Stimulated activated CD4-positive, alpha-beta T cell treated with anti-CD3 and anti-CD28 coated beads, Interleukin-12 subunit alpha, Interleukin-12 subunit beta, amount 100 ng/mL, for 48 hours (primary cell): ENCODE measurements at regions not wholly inside any gene's neighbourhood (a gene's known extent, or its start where the extent isn't known, plus 50 kb on each side); places are given as distances from the start of the nearest gene placed in this dataset.

Source experiments
- DNase-seq, 3 donors: peaks; one replicate each; pipeline ENCODE4 v3.0.0-alpha.2; 2020; ENCODE audit warnings: low read depth in 2 of 3, low spot score in 1 of 3

DNA sequence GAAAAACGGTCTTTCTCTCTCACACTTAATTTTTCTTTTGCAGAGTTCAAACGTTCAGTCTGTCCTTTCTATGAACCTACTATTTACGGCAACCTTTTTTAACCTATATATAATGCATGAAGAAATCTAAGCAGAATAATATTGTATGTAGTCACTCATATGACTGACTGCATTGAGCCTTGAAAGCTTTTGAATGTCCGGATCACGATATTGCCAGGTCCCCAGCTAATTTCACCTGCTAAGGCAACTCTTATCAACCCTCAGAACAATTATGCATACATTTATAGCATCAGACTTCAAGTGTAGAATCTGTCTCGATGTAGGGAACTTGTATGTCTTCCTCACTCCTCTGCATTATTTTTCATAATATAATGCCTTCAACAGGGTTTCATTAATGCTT, 1083.8 kb upstream of the KLHL29 start:
- no peak for DNase-seq

DNA sequence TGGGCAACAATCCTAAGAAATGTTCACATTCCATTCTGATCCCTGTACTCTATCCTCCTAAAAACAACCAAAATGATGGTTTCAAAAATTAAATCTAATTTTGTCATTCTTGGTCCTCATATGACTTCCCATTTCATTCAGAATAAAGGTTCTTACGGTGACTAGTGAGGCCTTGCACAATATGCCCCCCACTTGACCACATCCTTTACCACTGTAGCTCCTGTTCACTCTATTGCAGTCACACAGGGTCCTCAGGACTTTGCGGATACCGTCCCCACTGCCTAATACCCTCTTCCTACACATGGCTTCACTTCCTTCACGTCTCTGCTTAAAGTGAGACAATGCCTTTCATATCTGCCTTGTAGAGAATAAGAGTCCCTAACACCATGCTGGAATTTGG, 1058.7 kb upstream of the KLHL29 start:
- no peak for DNase-seq

DNA sequence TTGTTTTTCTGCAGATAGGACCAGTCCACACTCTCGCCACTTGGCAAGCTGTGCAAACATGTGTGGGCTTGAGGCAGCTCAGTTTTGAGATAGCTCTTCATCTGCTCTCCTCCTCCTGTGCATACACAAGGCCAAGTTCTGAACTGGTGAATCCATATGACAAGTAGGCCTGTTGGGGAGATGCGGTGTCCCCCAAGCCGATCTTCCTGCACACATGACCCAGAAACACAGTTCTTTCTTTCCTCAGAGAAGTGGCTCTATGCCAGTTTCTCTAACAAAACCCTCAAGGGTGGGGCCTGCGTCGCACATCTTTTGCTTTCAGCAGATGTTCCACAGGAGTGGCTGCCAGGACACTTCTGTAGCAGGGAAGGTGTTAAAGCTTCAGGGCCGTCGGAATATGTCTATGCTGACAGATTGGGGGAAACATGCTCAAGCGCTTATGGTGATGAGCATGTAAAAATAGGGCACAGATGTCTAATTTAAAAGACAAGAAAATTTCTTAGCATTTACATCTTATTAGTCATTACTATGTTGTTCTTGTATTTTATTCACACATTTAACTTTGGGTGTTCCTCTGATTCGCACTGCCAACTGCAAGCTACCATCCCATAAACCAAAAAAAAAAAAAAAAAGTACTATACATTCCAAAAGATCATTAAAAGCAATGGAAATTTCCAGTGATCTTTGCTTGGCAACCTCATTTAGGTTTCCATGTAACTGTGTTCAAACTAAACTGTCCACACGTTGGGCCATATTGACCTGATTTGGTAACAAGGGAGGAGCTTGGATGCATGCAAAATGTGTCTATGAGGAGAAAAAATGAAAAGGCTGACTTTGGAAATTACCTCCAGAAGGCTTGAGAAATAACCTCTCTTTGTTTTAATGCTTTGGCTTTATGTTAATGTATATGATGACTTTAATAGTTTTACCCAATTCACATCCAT, 1055.5 kb upstream of the KLHL29 start:
- DNase-seq: no peak

DNA sequence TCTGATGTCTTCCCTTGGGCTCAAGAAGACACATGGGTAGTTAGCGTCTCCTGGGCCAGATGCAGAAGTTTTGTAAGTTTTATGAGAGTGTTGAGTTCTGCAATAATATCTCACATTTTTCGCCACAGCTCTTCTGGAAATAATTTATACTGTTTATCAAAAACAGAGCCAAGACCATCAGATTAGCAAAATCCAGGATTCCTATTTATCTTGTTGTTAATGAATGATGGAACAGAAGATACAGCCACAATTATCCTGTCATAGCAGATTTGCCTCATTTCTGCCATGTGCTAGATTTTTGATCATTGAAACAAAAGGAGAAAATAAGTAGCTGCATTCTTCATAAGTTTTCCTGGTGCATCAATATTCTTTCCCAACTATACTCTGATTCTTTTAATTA, 1048.6 kb upstream of the KLHL29 start:
- DNase-seq: no peak

DNA sequence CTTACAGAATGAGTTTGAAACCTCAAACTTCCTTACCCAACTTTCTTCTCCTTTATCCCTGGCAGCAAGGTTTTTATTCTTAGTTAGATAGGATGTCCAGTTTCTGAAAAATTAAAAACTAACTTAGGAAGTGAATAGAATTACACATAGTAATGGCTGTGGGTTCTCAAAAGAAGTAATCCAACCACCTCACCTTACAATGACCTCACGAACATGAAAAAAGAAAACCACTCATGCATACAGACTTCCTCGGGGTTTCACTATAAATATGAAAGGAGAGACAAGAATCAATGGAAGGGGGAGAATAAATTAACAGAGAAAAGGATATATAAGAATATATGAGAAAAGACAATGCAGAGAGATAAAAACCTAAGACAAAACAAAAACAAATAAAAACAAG, 1044.3 kb upstream of the KLHL29 start:
- DNase-seq: no peak

DNA sequence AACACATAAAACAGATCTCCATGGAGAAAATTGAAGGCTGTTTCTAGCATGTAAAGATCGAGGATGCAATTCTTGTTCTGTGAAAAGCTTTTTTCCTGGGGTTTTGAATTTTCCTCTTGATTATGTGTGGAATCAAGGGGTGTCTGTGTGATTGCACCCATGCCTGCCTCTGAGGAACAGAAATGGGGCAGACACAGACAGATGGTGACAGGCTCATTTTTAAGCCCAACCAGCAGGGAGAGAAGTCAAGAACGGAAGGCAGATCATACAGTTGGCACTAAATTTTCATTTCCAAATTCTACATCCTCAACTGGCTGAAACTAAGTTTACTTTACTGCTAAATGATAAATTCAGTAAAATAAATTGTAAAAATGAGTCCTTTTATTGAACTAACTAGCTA, 1037.7 kb upstream of the KLHL29 start:
- DNase-seq: no peak

DNA sequence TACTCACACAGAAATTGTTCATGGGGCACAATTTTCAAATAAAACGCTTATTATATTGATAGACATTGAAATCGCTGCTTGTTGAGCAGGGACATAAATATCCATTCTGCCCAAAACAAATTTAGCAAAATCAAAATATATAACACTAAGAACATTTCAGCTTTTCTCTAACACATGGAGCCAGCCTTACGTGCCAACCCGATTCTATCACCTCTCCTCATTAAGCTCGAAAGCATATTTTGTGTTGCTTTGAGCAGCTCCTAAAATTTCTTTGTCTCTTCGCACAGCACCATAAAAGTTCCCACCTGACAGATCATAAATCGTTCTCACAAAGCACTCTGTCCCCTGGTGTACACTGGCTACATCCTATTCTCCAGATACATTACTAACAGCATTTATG, 1034.4 kb upstream of the KLHL29 start:
- no peak for DNase-seq

DNA sequence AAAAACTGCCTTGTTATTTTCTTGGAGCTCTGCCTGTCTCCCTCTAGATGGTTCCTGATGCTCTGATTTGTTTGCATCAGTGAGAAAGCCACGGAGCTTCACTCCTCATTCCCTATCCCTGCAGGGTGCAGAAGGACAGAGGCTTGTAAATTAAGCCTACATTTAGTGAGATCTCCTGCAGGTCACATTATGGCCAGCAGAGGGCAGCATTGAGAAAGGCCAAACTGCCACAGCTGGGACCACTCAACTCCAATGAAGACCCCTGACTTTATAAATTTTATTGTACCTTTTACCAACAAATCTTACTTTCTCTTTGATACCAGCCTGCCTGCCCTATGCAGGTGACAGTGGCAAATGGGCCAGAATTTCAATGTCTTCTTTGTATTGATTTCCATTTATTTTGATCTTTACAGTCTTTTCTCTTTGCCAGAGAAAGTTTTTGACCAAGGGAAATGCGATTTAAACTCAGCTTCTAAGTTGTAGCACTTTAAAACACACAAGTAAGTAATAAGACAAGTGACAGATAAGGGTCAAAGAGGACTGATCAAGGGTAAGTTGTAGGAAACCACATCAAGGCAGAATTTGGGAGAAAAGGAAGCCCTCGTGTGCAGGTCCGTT, 1029.1 kb upstream of the KLHL29 start:
- peak; percentile 7 to 30 (median 13) for DNase-seq

DNA sequence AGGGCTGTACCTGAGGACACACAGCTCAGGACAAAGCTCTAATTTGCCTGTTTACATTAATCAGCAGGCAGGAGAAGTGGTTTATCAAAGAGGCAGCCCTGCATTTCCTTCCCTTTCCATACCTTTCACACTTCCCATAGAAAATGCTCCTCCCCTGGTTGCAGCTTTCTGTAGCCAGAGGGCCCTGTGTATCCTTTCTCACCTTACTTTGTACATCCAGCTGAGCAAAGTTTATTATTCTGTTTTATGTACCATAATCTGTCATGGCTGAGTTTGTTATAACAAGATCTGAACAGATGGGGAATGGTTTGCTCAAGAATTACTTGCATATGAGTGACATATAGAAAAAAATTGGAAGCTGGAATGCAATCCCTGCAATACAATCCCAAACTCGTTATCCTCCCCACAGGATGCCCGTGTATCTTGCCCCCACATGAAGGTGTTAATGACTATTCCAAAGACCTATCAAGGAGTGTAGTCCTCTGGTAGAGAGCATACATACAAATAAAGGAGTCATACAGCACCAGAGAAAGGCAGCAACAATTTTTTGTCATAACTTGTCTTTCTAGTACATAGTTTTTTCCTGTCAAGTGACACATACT, 1025.8 kb upstream of the KLHL29 start:
- no peak for DNase-seq

DNA sequence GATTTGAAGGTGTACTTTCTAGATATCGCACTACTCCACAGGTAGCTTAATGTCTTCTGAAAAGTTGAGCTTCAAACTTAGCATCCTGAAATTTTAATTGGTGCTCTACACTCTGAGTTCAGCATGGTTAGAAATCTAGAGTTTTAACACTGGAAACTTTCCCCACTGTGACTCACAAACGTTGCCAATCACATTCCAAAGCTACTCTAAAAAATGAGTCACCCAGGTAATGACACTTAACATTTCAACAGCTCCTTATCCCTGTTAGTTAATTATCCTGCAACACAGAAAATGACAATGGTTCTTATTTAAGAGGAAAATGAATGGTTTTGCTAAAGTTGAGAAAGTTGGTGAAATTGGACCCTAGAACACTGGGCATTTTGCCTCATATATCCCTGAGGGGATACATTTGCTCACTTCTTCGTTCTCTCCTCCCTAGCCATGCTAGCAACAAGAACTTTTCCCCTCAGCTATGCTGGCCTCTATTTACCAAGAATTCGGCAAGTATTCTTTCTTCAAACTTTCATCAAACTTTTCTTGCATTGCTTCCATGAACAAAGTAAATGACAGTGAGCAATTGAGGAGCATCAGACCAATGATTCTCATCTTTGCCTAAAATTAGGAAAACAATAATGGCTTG, 1024.1 kb upstream of the KLHL29 start:
- DNase-seq: no peak

DNA sequence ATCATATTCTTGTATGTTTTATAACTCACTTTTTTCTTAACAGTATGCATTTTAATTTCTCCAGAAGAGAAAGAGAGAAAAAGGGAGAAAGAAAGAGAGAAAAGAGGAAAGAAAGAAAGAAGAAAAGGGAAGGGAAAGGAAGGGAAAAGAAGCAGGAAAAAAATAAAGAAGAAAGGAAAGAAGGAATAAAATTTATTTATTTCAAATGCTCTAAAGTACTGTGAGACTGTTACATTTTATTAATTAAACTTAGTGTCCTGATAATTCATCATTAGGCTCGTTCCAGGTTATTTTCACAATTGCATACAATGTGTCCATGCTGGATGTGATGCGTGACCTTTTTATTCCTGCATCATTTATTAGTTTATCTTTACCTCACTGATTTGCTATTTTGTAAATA, 1023.4 kb upstream of the KLHL29 start:
- DNase-seq: no peak

DNA sequence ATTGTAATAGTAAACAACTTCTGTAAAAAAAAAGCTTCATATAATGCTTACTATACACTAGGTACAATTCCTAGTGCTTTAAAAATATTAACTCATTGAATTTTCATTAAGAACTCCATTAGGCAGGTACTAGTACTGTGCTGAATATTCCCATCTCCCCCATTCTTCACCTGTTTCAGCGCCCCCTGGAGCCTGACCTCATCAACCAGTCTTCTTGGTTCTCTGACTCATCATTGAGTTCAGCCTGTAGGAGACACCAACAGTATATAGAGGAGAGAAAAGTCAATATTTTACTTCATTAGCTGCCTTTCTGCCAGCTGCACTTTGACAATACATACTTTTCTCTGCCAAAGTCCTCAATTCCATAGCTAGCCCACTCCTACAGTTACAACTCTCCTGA, 1009.9 kb upstream of the KLHL29 start:
- DNase-seq: no peak

DNA sequence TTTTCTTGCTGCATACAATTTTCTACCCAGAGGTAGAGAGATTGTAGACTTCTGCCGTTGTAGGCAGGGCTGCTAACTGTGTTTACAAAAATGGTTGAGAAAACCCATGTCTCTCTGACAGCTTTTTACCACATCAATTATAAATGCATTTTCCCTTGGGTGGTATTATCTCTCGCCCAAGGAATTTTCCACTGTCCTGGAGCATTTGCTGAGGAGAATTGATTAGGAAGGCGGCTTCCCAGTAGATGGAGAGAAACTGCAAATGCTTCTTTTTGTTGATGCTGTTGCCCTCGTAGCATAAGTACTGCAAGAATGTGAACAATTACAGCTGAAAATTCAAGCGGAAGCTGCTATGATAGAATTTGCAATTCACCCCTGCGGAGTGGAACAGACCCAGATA, 1007.7 kb upstream of the KLHL29 start:
- no peak for DNase-seq

DNA sequence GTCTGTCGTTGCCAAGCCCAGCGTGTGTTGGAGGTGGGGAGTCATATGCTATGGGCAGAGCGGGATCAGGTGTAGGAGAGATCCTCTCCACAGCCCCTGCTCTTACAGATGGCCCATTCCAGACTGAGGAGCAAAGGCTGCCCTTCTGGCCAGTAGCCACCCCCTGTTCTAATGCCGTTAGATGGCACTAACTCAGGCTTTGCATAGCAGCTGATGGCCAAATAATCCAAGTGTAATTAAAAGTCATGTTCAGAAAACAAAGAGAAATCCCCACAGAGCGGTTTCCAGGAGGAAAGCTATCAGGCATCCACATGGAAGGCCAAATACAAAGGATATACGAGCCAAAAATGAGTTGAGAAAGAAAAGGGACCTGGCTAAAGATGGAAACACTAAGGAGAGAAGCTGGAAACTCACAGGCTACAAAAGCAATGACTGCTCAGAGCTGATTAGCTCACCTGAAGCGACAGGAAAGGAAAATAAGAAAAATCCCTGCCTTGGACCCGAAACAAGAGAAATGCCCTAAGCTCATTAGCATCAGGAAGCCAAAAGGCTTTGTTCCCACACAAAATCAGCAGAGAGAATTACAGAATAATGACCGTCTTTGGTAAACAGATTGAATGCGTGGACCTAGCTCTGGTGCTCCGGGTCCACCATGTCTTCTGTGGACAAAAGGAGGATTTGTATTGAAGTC, 1002.4 kb upstream of the KLHL29 start:
- DNase-seq: no peak

DNA sequence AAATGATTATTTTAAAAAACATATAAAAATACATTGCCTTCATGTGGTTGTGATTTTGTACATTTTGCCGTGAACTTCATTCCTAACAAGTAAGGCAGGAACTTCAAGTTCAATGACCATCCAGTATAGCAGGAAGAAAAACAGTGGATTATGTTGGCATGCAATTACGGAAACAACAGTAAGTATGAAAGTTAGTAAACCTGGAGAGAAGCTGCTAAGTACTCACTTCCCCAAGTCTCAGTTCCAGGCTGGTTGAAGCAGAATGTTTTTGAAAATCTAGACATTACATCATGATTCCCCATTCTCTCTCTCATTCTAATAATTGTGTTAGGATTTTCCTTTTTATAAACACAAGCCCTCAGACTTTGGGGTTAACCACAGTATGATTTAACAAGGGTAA, 987.1 kb upstream of the KLHL29 start:
- DNase-seq: no peak

DNA sequence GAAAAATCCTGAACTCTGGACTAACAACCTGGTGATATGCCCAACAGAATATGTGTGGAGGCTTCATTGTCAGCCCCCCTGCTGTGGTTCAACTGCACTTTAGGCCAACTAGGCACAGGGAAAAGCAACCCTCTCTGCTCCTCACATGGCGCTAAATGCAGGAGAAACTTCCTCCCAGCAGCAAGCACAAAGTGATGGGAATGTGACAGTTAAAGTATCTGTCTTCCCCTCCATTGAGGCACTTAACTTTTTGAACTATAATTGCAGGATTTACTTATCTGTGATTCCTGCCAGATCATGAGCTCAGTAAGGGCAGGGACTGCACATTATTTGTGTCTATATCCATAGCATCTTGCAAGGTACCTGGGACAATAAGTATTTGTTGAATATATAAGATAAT, 981.2 kb upstream of the KLHL29 start:
- no peak for DNase-seq

DNA sequence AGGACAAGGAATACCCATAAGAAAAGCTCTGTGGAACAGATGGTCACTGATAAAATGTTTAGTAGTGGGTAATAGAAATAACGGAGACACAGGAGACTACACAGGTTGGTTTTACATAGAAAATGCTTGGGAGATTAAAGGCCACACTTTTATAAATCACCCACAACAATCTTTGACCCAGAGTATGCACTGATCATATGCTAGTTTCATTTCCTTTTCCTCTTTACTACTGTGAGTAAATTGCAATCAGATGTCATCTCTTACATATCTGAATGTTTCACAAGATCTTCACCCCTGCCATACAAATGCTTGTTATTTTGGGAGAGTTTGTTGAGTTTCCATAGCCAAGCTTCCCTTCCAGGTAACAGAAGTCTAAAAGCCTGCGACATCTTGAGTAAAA, 978.4 kb upstream of the KLHL29 start:
- DNase-seq: no peak

DNA sequence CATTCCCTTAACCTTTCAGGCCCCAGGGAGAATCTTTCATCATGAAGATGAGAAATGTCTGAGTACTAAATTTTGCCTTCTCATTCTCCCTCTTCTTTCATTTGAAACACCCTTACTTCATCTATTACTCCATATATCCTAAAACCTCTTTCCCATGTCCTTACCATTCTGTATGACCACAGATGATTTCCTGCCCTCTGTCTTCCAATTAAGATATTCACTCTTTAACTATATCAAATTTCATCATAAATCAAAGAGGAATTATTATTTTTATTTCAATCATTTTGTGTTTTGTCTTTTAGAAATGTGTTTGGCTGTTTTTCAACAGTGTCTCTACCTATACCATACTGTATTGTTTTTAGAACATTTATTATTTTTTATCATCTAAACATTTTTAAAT, 964.9 kb upstream of the KLHL29 start:
- no peak for DNase-seq

DNA sequence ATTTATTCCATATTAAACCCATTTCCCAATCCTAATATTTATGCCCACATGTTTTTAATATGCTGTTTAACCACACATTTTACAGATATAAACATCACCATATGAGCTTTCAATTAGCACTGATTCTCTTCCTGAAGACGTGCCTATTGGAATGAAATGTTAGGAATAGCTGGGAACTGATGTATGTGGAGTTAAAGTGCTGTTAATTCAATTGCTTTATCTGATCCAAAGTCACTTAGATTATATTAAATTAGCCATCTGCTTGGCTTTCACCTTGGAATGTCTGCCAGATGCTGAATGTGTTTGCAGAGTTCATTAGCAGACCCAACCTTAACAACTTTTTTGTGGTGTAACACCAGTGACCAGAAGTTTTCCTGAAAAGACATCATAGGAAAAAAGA, 942.9 kb upstream of the KLHL29 start:
- DNase-seq: no peak

DNA sequence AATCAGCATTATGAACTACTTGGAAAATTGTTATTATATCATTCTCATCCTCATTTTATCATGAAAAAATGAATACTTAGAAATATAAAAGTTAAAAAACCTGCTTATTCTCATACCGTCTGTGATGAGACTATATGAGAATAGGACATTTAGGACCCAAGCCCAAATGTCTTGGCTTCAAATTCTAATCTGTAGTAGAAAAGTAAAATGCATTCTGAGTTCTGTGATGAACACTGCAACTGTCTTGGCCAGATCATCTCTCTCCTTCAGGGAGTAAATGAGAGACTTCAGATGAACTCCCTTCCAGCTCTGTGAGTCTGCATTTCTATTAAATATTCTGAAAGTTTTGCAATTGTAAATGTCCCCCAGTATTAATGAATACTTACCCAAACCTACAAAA, 940.7 kb upstream of the KLHL29 start:
- DNase-seq: no peak

DNA sequence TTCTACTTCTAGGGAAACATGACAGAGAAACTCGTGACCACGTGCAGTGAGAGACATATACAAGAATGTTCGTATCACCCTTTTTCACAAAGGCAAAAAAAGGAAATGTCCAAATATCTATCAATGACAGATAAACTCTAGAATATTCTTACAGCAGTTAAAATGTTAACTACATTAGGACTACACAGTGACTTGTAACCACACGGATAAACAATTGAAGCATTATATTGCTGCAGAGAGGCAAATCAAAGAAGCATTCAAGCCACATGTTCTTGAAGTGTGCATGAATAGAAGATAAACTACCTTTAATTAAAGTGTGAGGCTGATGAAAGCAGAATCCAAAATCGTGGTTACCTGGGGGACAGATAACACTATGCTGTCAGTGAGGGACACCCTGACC, 935.3 kb upstream of the KLHL29 start:
- no peak for DNase-seq
